ENCODE measurements at regions not wholly inside any gene's neighbourhood (a gene's known extent, or its start where the extent isn't known, plus 50 kb on each side); places are given as distances from the start of the nearest gene placed in this dataset.

DNA sequence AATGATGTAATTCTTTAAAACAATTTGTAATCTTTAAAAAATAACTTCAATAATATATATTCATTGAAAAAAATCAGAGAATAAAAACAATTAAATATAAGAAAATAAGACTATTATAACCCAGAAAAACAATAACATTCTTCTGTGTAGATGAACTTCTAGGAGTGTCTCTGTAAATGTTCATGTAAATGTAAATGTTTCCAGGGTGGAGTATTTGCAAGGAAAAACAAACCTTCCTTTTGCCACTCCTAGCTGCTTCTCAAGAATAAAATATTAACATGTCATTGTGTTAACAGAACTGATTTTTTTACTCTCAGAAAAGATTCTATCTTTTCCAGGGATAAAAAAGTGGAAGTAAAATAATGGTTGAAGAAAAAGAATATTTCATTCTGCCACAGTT, 431.9 kb downstream of the PLCL1 start:
- H3K27ac ChIP-seq (ENCODE audit: extremely low read depth, low read depth, low read length): no peak overlapping the region
- FAIRE-seq: no peak
- TF ChIP-seq, protein P1, sequence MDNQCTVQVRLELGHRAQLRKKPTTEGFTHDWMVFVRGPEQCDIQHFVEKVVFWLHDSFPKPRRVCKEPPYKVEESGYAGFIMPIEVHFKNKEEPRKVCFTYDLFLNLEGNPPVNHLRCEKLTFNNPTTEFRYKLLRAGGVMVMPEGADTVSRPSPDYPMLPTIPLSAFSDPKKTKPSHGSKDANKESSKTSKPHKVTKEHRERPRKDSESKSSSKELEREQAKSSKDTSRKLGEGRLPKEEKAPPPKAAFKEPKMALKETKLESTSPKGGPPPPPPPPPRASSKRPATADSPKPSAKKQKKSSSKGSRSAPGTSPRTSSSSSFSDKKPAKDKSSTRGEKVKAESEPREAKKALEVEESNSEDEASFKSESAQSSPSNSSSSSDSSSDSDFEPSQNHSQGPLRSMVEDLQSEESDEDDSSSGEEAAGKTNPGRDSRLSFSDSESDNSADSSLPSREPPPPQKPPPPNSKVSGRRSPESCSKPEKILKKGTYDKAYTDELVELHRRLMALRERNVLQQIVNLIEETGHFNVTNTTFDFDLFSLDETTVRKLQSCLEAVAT (IDR thresholded peaks at IDR 0.05): no peak
- TF ChIP-seq, protein P2, sequence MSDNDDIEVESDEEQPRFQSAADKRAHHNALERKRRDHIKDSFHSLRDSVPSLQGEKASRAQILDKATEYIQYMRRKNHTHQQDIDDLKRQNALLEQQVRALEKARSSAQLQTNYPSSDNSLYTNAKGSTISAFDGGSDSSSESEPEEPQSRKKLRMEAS (CRISPR knock-in tag; IDR thresholded peaks at IDR 0.05): no peak
- TF ChIP-seq ZNF133 (CRISPR knock-in tag; IDR thresholded peaks at IDR 0.05) (no peak), SMARCA4 (IDR thresholded peaks at IDR 0.05) (no peak), HIVEP1 (CRISPR knock-in tag; IDR thresholded peaks at IDR 0.05) (no peak), HDAC1 (IDR thresholded peaks at IDR 0.05) (no peak), ZNF75A (CRISPR knock-in tag; IDR thresholded peaks at IDR 0.05) (no peak), CREB1 (IDR thresholded peaks at IDR 0.05) (no peak), CREB1 (CRISPR knock-in tag; IDR thresholded peaks at IDR 0.05) (no peak), BRD9 (IDR thresholded peaks at IDR 0.05; ENCODE audit: low read depth, partially characterized antibody) (no peak)
- H3K9me3 ChIP-seq (replicated peaks; ENCODE audit: control insufficient read depth, insufficient read depth, low read depth, low read length): no peaks in the 10 kb centered on the region
- H3K4me1 ChIP-seq (replicated peaks in 1 of 2; ENCODE audit: control insufficient read depth in 2 of 2, insufficient read depth in 2 of 2, low read length in 2 of 2): no peaks in the 10 kb centered on the region
- no peaks in the 10 kb centered on the region for H3K9me1 ChIP-seq (ENCODE audit: control insufficient read depth, insufficient read depth, low read length)
- no peak overlapping the region for H3K9ac ChIP-seq (ENCODE audit: insufficient read depth in 1 of 2, low read depth in 2 of 2, low read length in 2 of 2)
- no peak overlapping the region for H3K4me2 ChIP-seq (ENCODE audit: insufficient read depth, low read length)
- no peak overlapping the region for H3K4me3 ChIP-seq
- no peaks in the 10 kb centered on the region for H4K20me1 ChIP-seq (replicated peaks; ENCODE audit: control insufficient read depth, insufficient read depth, low read length)
- DNase-seq (ENCODE audit: extremely low read depth in 1 of 4, low spot score in 3 of 4): no peak
- H3K36me3 ChIP-seq (ENCODE audit: control insufficient read depth, insufficient read depth, low read length): no peaks in the 10 kb centered on the region
- in situ Hi-C loops (cut with MboI): no loop called here
- CTCF ChIA-PET (ENCODE audit: low intra/inter-chr PET ratio): no interaction called here
- no TSS peak for BruUV-seq (replicated peaks)
- POLR2A ChIA-PET: no interaction called here
- no peak overlapping the region for H2AFZ ChIP-seq (ENCODE audit: low read depth, low read length)
- H3K27me3 ChIP-seq (ENCODE audit: control insufficient read depth in 2 of 2, insufficient read depth in 2 of 2, low read length in 2 of 2): no peaks in the 10 kb centered on the region
- ATAC-seq: no peak
- intact Hi-C loops (cut with micrococcal nuclease): no loop called here
- H3K79me2 ChIP-seq (ENCODE audit: control insufficient read depth, insufficient read depth, low read length): no peaks in the 10 kb centered on the region
